ENCODE measurements at regions not wholly inside any gene's neighbourhood (a gene's known extent, or its start where the extent isn't known, plus 50 kb on each side); places are given as distances from the start of the nearest gene placed in this dataset.
"Not testable (repeated sequence)": the region's sequence is repeated elsewhere in the genome, so short reads cannot be mapped to it uniquely, and the experiment has no call there.

DNA sequence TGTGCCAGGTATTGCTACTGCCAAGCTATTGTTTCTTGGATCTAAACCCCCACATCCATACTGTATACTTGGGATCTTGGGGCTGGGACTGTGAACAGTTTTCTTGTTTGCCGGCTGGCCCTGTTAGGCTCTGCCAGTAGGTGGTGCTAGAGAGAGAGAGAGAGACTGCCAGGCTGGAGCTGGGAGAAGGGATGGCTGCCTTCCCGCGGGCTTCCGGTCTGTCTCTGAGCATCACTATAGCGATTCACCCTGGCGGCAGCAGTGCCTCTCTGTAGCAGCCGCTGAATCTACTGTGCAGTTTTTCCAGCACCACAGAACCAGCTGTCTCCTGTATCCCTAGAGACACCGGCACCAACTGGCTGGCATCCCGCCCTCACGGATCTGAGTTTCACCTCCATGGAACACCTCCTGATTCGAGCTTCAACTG lies 201.2 kb downstream of the UTP18 start:
- Mint-ChIP-seq H3K27me3 (peaks cover 6% of the 10 kb centered on the region), H3K4me3 (no peak overlapping the region), H3K4me1 (ENCODE audit: low read depth) (no peaks in the 10 kb centered on the region), H3K27ac (no peak overlapping the region), H3K36me3 (ENCODE audit: low read depth) (no peaks in the 10 kb centered on the region), H3K9me3 (no peaks in the 10 kb centered on the region)
- intact Hi-C loops (cut with micrococcal nuclease): no loop called here

DNA sequence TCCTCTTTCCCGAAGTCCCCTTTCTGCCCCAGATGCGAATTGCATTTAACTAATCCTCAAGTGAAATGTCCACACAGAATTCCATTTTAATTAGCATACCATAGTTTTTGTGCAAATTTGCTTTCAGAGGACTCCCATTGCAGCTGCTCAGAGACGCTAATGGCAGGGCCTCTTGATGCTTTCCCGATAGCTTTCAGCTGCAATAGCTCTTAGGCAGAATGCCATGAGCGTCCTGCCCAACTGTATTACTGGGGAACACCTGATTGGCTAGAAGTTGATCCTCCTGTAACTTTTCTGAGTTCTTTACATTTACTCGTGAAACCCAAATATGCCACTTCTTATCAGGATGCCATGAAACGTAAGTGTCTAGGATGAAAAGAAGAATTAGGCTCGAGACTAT lies 203.0 kb downstream of the UTP18 start:
- Mint-ChIP-seq H3K27me3 (peaks cover 10% of the 10 kb centered on the region), H3K36me3 (ENCODE audit: low read depth) (no peaks in the 10 kb centered on the region), H3K9me3 (no peaks in the 10 kb centered on the region), H3K4me1 (ENCODE audit: low read depth) (no peaks in the 10 kb centered on the region), H3K27ac (no peak overlapping the region), H3K4me3 (no peak overlapping the region)
- intact Hi-C loops (cut with micrococcal nuclease): no loop called here

- Mint-ChIP-seq H3K4me1 (ENCODE audit: low read depth) (no peaks in the 10 kb centered on the region), H3K27me3 (peaks cover 15% of the 10 kb centered on the region), H3K27ac (no peak overlapping the region), H3K4me3 (no peak overlapping the region), H3K9me3 (no peaks in the 10 kb centered on the region), H3K36me3 (ENCODE audit: low read depth) (no peaks in the 10 kb centered on the region)
- intact Hi-C loops (cut with micrococcal nuclease): no loop called here
Measured at GRCh38 chr17:51467336-51467735, 207.0 kb downstream of the UTP18 start.

DNA sequence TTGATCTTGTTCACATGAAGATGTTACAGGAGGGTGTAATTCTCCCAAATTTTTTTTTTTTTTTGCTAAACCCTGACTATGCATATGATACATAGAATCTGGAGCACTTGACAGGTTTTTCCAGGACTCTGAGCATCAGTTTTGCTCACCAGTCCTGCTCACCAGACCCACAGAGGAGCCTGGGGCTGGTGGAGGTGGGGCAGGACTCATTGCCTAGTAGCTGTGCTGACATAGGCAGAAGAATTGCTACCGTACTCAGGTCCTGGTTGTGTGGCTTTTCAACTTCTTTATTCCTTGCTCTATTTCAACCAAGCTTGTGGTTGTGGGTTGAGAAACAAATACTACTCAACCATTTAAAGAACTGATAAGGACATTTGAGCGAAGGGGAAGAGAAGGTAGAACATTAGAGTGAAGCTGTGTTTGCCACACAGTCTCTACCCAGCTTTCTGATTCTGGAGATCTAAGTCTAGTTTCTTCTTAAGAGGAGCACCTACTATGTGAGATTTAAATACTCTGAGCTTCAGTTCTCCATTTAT lies 212.4 kb downstream of the UTP18 start:
- no peaks in the 10 kb centered on the region for H3K9me3 Mint-ChIP-seq
- H3K27ac Mint-ChIP-seq: no peak overlapping the region
- intact Hi-C loops (cut with micrococcal nuclease): no loop called here
- H3K36me3 Mint-ChIP-seq (ENCODE audit: low read depth): no peaks in the 10 kb centered on the region
- peaks cover 14% of the 10 kb centered on the region for H3K27me3 Mint-ChIP-seq
- no peak overlapping the region for H3K4me3 Mint-ChIP-seq
- H3K4me1 Mint-ChIP-seq (ENCODE audit: low read depth): no peaks in the 10 kb centered on the region

DNA sequence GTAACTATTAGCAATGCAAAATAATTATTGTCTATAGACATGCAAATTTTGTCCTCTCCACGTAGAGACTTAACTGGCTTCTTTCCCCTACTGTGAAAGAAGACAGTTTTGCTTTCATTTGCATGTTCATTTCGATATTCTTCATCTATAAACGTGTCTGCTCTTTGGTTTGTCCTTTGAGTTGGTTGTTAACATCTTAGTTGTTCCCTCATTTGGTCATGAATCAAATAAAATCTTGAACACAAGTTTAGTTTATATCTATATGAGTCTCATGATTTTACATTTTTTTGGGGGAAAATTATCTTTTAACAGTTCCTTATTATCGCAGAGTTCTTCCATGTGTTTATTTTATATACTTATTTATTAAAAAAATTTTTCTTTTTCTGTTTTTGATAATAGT lies 214.4 kb downstream of the UTP18 start:
- intact Hi-C loops (cut with micrococcal nuclease): no loop called here
- no peak overlapping the region for H3K4me3 Mint-ChIP-seq
- H3K9me3 Mint-ChIP-seq: no peaks in the 10 kb centered on the region
- peaks cover 10% of the 10 kb centered on the region for H3K27me3 Mint-ChIP-seq
- no peaks in the 10 kb centered on the region for H3K4me1 Mint-ChIP-seq (ENCODE audit: low read depth)
- no peak overlapping the region for H3K27ac Mint-ChIP-seq
- no peaks in the 10 kb centered on the region for H3K36me3 Mint-ChIP-seq (ENCODE audit: low read depth)

DNA sequence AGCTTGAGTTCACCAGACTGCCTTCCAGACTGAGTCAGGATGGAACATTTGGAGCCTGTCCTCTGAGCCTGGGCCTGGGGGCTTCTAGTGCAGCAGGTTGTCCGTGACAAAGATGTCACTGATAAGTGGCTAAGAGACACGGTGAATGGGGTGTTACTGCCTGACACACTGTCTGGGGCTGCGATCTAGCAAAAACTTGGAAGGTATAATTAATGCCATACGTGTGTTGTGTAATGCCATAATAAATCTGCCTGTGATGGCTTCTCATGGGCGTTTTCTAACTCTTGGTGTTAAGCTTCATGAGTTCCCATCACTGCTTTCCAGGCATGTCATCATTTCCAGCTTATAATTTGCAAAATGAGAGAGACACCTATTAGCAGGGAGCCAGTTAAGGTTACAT lies 215.4 kb downstream of the UTP18 start:
- intact Hi-C loops (cut with micrococcal nuclease): no loop called here
- no peak overlapping the region for H3K4me3 Mint-ChIP-seq
- H3K9me3 Mint-ChIP-seq: peaks cover 4% of the 10 kb centered on the region
- no peak overlapping the region for H3K27ac Mint-ChIP-seq
- H3K36me3 Mint-ChIP-seq (ENCODE audit: low read depth): no peaks in the 10 kb centered on the region
- peaks cover 7% of the 10 kb centered on the region for H3K27me3 Mint-ChIP-seq
- no peaks in the 10 kb centered on the region for H3K4me1 Mint-ChIP-seq (ENCODE audit: low read depth)

DNA sequence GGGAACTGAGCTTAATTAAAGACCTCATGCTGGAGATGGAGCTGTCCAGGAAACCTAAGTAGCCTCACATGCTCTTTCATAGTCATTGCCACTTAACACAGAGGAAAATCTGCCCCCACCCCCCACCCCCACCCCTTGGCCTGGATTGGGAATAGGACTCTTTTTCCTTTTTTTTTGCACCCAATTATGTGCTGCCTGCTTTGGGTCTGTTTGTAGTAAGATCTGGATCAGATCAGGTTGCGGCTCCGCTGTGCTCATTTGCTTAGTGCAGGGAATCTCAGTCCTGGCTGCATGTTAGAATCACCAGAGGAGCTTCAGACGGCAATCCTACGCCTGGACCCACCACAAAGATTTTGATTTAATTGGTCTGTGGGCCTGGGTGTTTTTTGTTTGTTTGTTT lies 219.0 kb downstream of the UTP18 start:
- Mint-ChIP-seq H3K27ac (no peak overlapping the region), H3K9me3 (peaks cover 17% of the 10 kb centered on the region), H3K36me3 (ENCODE audit: low read depth) (no peaks in the 10 kb centered on the region), H3K4me1 (ENCODE audit: low read depth) (no peaks in the 10 kb centered on the region), H3K27me3 (peaks cover 9% of the 10 kb centered on the region), H3K4me3 (no peak overlapping the region)
- intact Hi-C loops (cut with micrococcal nuclease): no loop called here

- Mint-ChIP-seq H3K27me3 (peaks cover 5% of the 10 kb centered on the region), H3K9me3 (peaks cover 17% of the 10 kb centered on the region), H3K4me1 (ENCODE audit: low read depth) (no peaks in the 10 kb centered on the region), H3K36me3 (ENCODE audit: low read depth) (no peaks in the 10 kb centered on the region), H3K27ac (no peak overlapping the region), H3K4me3 (no peak overlapping the region)
- intact Hi-C loops (cut with micrococcal nuclease): no loop called here
Measured at GRCh38 chr17:51481370-51481769, 221.0 kb downstream of the UTP18 start.

- H3K36me3 Mint-ChIP-seq (ENCODE audit: low read depth); H3K27me3 Mint-ChIP-seq; intact Hi-C loops (cut with micrococcal nuclease); H3K4me3 Mint-ChIP-seq; H3K27ac Mint-ChIP-seq; H3K4me1 Mint-ChIP-seq (ENCODE audit: low read depth): not testable (repeated sequence)
- peaks cover 17% of the 10 kb centered on the region for H3K9me3 Mint-ChIP-seq
Measured at GRCh38 chr17:51482248-51482647, 221.9 kb downstream of the UTP18 start.

DNA sequence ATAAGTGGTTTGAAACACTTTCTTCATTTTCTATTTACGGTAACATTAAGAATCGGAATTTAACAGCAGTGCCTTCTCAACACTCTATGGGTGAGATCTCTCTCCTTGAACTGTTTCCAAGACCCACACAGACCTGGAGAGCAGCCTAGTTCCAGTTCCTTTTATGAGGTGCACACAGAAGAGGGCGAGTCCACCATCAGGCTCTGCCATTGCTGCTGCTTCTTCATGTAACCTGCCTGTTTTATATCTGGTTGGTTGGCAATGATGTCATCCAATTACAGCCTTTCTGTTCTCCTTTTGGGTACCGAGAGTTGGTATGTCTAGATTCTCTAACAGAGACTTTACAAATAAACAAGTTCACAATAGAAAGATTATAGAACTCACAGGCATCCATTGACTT lies 225.7 kb downstream of the UTP18 start:
- H3K27me3 Mint-ChIP-seq: peaks cover 6% of the 10 kb centered on the region
- no peaks in the 10 kb centered on the region for H3K36me3 Mint-ChIP-seq (ENCODE audit: low read depth)
- H3K9me3 Mint-ChIP-seq: peaks cover 9% of the 10 kb centered on the region
- H3K27ac Mint-ChIP-seq: no peak overlapping the region
- H3K4me1 Mint-ChIP-seq (ENCODE audit: low read depth): no peaks in the 10 kb centered on the region
- intact Hi-C loops (cut with micrococcal nuclease): no loop called here
- no peak overlapping the region for H3K4me3 Mint-ChIP-seq

GRCh38 chr17:51486885-51487520 lies 226.7 kb downstream of the UTP18 start:
- Mint-ChIP-seq H3K27me3 (peaks cover 3% of the 10 kb centered on the region), H3K4me3 (no peak overlapping the region), H3K9me3 (peaks cover under 1% of the 10 kb centered on the region), H3K4me1 (ENCODE audit: low read depth) (no peaks in the 10 kb centered on the region), H3K27ac (no peak overlapping the region), H3K36me3 (ENCODE audit: low read depth) (no peaks in the 10 kb centered on the region)
- intact Hi-C loops (cut with micrococcal nuclease): no loop called here

DNA sequence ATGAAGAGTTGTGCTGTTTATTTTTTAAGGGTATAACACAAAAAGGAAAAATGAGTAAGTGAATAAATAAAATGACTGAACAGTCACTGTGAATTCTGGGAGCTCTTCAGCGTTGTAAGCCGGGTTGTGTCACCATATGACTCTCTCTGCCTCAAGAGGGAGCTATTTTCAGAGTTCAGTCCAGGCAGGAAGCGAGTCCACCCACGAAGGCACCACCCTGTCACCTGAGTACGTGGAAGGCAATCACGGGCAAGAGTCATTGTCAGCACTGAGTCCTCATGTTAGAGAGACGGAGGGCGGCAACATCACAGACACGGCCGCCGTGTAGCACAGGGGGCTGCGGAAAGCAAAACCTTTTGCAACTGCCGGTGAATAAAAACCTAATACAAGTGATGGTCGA lies 227.6 kb downstream of the UTP18 start:
- no peaks in the 10 kb centered on the region for H3K36me3 Mint-ChIP-seq (ENCODE audit: low read depth)
- peaks cover 5% of the 10 kb centered on the region for H3K27me3 Mint-ChIP-seq

GRCh38 chr17:51491416-51491815 lies 231.1 kb downstream of the UTP18 start:
- H3K4me1 Mint-ChIP-seq (ENCODE audit: low read depth): no peaks in the 10 kb centered on the region
- intact Hi-C loops (cut with micrococcal nuclease): no loop called here
- no peaks in the 10 kb centered on the region for H3K36me3 Mint-ChIP-seq (ENCODE audit: low read depth)
- no peak overlapping the region for H3K27ac Mint-ChIP-seq
- no peaks in the 10 kb centered on the region for H3K9me3 Mint-ChIP-seq
- no peak overlapping the region for H3K4me3 Mint-ChIP-seq
- H3K27me3 Mint-ChIP-seq: peaks cover 10% of the 10 kb centered on the region

More for the DNA sequence above, 227.6 kb downstream of the UTP18 start:
- Mint-ChIP-seq H3K4me3 (no peak overlapping the region), H3K4me1 (ENCODE audit: low read depth) (no peaks in the 10 kb centered on the region), H3K9me3 (no peaks in the 10 kb centered on the region), H3K27ac (no peak overlapping the region)
- intact Hi-C loops (cut with micrococcal nuclease): no loop called here

GRCh38 chr17:51493206-51493605 lies 232.9 kb downstream of the UTP18 start:
- intact Hi-C loops (cut with micrococcal nuclease): no loop called here
- H3K27ac Mint-ChIP-seq: no peak overlapping the region
- H3K9me3 Mint-ChIP-seq: no peaks in the 10 kb centered on the region
- H3K4me3 Mint-ChIP-seq: no peak overlapping the region
- H3K36me3 Mint-ChIP-seq (ENCODE audit: low read depth): no peaks in the 10 kb centered on the region
- peaks cover 10% of the 10 kb centered on the region for H3K27me3 Mint-ChIP-seq
- H3K4me1 Mint-ChIP-seq (ENCODE audit: low read depth): no peaks in the 10 kb centered on the region

DNA sequence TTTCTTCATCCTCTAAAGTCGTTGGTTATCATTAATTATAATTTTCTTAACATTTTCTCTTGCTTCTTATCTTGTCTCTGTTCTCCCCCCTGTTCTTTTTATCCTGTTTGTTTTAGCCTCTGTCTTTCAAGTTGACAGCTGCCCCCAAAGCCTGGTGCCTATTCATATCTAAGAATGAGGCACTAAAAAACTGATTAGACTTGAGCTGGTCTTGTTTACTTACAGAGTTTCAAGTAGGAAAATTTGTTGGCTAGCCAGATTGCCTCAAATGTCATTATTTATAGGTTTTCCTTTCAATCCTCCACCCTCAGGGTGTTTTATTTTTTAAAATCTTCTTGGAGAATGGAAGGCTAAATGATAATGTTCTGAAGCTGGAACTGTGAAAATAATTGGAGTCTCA lies 236.0 kb downstream of the UTP18 start:
- Mint-ChIP-seq H3K27ac (no peak overlapping the region), H3K4me1 (ENCODE audit: low read depth) (no peaks in the 10 kb centered on the region)
- intact Hi-C loops (cut with micrococcal nuclease): no loop called here

More for the DNA sequence above, 236.0 kb downstream of the UTP18 start:
- H3K27me3 Mint-ChIP-seq: peaks cover 8% of the 10 kb centered on the region
- no peaks in the 10 kb centered on the region for H3K9me3 Mint-ChIP-seq
- H3K36me3 Mint-ChIP-seq (ENCODE audit: low read depth): no peaks in the 10 kb centered on the region
- no peak overlapping the region for H3K4me3 Mint-ChIP-seq

Measured in dendritic cell treated with granulocyte-macrophage colony-stimulating factor and Interleukin-4, amounts not matched to agents 40 ng/mL and 50 ng/mL, for 4 days (primary cell).